Amygdala (tissue), 56 donors: ENCODE measurements at regions not wholly inside any gene's neighbourhood (a gene's known extent, or its start where the extent isn't known, plus 50 kb on each side); places are given as distances from the start of the nearest gene placed in this dataset.

Source experiments
- DNase-seq, 56 donors: peaks; one replicate each; lab custom pipeline; 2025; lab: John Stamatoyannopoulos, UW

GRCh38 chr2:206212673-206213513 lies 53.2 kb downstream of the EEF1B2 start:
- DNase-seq: peak in 5 of 56 donors; percentile 5 to 27 (median 19)

- peak in 1 of 56 donors; percentile 4 for DNase-seq
Observed at GRCh38 chr2:206213514-206213845, 53.8 kb downstream of the EEF1B2 start.

- DNase-seq: no peak
Observed at GRCh38 chr2:206217166-206217565, 57.3 kb upstream of the ZDBF2 start.

GRCh38 chr2:206217743-206218142 lies 56.7 kb upstream of the ZDBF2 start:
- DNase-seq: no peak

GRCh38 chr2:206218156-206218555 lies 56.3 kb upstream of the ZDBF2 start:
- no peak for DNase-seq

- no peak for DNase-seq
Observed at GRCh38 chr2:206218796-206219499, 55.5 kb upstream of the ZDBF2 start.

- no peak for DNase-seq
Observed at GRCh38 chr2:206219957-206220356, 54.5 kb upstream of the ZDBF2 start.

GRCh38 chr2:206220997-206221396 lies 53.5 kb upstream of the ZDBF2 start:
- DNase-seq: no peak
